ENCODE measurements at regions not wholly inside any gene's neighbourhood (a gene's known extent, or its start where the extent isn't known, plus 50 kb on each side); places are given as distances from the start of the nearest gene placed in this dataset.

GRCh38 chr18:2468051-2468450 lies 103.3 kb downstream of the METTL4 start:
- TF ChIP-seq, protein P1, sequence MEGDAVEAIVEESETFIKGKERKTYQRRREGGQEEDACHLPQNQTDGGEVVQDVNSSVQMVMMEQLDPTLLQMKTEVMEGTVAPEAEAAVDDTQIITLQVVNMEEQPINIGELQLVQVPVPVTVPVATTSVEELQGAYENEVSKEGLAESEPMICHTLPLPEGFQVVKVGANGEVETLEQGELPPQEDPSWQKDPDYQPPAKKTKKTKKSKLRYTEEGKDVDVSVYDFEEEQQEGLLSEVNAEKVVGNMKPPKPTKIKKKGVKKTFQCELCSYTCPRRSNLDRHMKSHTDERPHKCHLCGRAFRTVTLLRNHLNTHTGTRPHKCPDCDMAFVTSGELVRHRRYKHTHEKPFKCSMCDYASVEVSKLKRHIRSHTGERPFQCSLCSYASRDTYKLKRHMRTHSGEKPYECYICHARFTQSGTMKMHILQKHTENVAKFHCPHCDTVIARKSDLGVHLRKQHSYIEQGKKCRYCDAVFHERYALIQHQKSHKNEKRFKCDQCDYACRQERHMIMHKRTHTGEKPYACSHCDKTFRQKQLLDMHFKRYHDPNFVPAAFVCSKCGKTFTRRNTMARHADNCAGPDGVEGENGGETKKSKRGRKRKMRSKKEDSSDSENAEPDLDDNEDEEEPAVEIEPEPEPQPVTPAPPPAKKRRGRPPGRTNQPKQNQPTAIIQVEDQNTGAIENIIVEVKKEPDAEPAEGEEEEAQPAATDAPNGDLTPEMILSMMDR (IDR thresholded peaks at IDR 0.05) = no peak
- TF ChIP-seq POLR2A (IDR thresholded peaks at IDR 0.05) = no peak

All from esophagus squamous epithelium (tissue), 4 donors.